ENCODE measurements at regions not wholly inside any gene's neighbourhood (a gene's known extent, or its start where the extent isn't known, plus 50 kb on each side); places are given as distances from the start of the nearest gene placed in this dataset.

- no peak for TF ChIP-seq CTCF (IDR thresholded peaks at IDR 0.05)
- TF ChIP-seq POLR2A (IDR thresholded peaks at IDR 0.05): no peak
- TF ChIP-seq EP300 (IDR thresholded peaks at IDR 0.05): no peak
These were observed 173.0 kb upstream of the GOT2 start for GRCh38 chr16:58906981-58907715.

Data from ovary (tissue), 3 donors.